SK-N-SH (cell line): ENCODE measurements at regions not wholly inside any gene's neighbourhood (a gene's known extent, or its start where the extent isn't known, plus 50 kb on each side); places are given as distances from the start of the nearest gene placed in this dataset.

Experiments
- CTCF ChIP-seq: fragments of 200-600 bp; sonication (generic); IDR thresholded peaks from 2 replicates; pipeline ENCODE4 v1.6.1; 2017; ENCODE audit warnings: antibody characterized with exemption, mild to moderate bottlenecking, moderate library complexity
- FOXM1 ChIP-seq: IDR thresholded peaks from 2 replicates; pipeline ENCODE4 v1.4.0; 2012; ENCODE audit warnings: low read depth, mild to moderate bottlenecking
- RCOR1 ChIP-seq: fragments of 150-350 bp; IDR thresholded peaks from 2 replicates; pipeline ENCODE4 v1.6.1; 2017; ENCODE audit warnings: antibody characterized with exemption, low read length
- TF ChIP-seq, protein P1 (sequence below): IDR thresholded peaks from 2 replicates; pipeline ENCODE4 v1.6.1; 2012; ENCODE audit warnings: mild to moderate bottlenecking, low read depth, low read length, moderate library complexity

- TF ChIP-seq FOXM1 (no peak), RCOR1 (no peak), CTCF (no peak)
- TF ChIP-seq, protein P1, sequence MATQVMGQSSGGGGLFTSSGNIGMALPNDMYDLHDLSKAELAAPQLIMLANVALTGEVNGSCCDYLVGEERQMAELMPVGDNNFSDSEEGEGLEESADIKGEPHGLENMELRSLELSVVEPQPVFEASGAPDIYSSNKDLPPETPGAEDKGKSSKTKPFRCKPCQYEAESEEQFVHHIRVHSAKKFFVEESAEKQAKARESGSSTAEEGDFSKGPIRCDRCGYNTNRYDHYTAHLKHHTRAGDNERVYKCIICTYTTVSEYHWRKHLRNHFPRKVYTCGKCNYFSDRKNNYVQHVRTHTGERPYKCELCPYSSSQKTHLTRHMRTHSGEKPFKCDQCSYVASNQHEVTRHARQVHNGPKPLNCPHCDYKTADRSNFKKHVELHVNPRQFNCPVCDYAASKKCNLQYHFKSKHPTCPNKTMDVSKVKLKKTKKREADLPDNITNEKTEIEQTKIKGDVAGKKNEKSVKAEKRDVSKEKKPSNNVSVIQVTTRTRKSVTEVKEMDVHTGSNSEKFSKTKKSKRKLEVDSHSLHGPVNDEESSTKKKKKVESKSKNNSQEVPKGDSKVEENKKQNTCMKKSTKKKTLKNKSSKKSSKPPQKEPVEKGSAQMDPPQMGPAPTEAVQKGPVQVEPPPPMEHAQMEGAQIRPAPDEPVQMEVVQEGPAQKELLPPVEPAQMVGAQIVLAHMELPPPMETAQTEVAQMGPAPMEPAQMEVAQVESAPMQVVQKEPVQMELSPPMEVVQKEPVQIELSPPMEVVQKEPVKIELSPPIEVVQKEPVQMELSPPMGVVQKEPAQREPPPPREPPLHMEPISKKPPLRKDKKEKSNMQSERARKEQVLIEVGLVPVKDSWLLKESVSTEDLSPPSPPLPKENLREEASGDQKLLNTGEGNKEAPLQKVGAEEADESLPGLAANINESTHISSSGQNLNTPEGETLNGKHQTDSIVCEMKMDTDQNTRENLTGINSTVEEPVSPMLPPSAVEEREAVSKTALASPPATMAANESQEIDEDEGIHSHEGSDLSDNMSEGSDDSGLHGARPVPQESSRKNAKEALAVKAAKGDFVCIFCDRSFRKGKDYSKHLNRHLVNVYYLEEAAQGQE, result no peak
Observed at GRCh38 chr1:218079820-218080219, 205.3 kb upstream of the RRP15 start.
